ENCODE measurements at regions not wholly inside any gene's neighbourhood (a gene's known extent, or its start where the extent isn't known, plus 50 kb on each side); places are given as distances from the start of the nearest gene placed in this dataset.

- no peak for DNase-seq (ENCODE audit: low read depth)
These were observed 78.1 kb upstream of the SLC38A11 start for GRCh38 chr2:165033402-165033801.

GRCh38 chr2:165032559-165032958 is 77.2 kb upstream of the SLC38A11 start:
- DNase-seq (ENCODE audit: low read depth) = no peak

- no peak for DNase-seq (ENCODE audit: low read depth)
These were observed 68.9 kb upstream of the SLC38A11 start for GRCh38 chr2:165024199-165024598.

- no peak for DNase-seq (ENCODE audit: low read depth)
These were observed 67.5 kb upstream of the SLC38A11 start for GRCh38 chr2:165022781-165023180.

- no peak for DNase-seq (ENCODE audit: low read depth)
These were observed 62.8 kb upstream of the SLC38A11 start for GRCh38 chr2:165017966-165018596.

- no peak for DNase-seq (ENCODE audit: low read depth)
These were observed 61.6 kb upstream of the SLC38A11 start for GRCh38 chr2:165016772-165017411.

GRCh38 chr2:165015052-165015642 is 59.8 kb upstream of the SLC38A11 start:
- DNase-seq (ENCODE audit: low read depth) = peak; percentile 21

GRCh38 chr2:165013944-165014619 is 58.8 kb upstream of the SLC38A11 start:
- DNase-seq (ENCODE audit: low read depth) = no peak

- DNase-seq (ENCODE audit: low read depth) = no peak
These were observed 55.9 kb upstream of the SLC38A11 start for GRCh38 chr2:165011199-165011598.

- no peak for DNase-seq (ENCODE audit: low read depth)
These were observed 55.2 kb upstream of the SLC38A11 start for GRCh38 chr2:165010556-165010955.

- DNase-seq (ENCODE audit: low read depth) = no peak
These were observed 54.1 kb upstream of the SLC38A11 start for GRCh38 chr2:165009466-165009865.

- no peak for DNase-seq (ENCODE audit: low read depth)
These were observed 53.5 kb upstream of the SLC38A11 start for GRCh38 chr2:165008730-165009315.

GRCh38 chr2:165007161-165007744 is 51.9 kb upstream of the SLC38A11 start:
- no peak for DNase-seq (ENCODE audit: low read depth)
